ENCODE measurements at regions not wholly inside any gene's neighbourhood (a gene's known extent, or its start where the extent isn't known, plus 50 kb on each side); places are given as distances from the start of the nearest gene placed in this dataset.

- peak in 2 of 4 donors; percentile 5 to 22 for DNase-seq (ENCODE audit: low read depth in 4 of 4, low spot score in 3 of 4)
These were observed 359.9 kb upstream of the SLC14A2 start for GRCh38 chr18:45255197-45255890.

- DNase-seq (ENCODE audit: low read depth in 4 of 4, low spot score in 3 of 4): no peak
These were observed 355.2 kb upstream of the SLC14A2 start for GRCh38 chr18:45260125-45260524.

DNA sequence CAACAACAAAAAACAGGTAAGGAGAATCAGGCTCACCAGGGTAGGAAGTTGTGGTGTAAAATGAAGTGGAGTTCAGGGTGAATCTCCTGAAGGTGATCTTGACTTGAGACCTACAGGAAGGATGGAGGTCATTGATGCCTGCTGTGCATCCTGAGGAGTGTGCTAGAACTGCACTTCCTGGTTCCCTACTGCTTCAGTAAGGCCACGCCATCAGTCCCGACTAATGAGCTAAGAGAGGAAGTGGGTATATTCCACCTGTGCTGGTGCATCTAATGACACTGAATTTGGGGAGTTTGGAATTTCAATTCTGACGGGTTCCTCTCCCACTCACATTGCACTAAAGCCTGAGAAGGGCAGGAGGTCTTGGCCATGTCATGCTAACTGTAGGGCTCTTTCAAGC lies 349.3 kb upstream of the SLC14A2 start:
- no peak for DNase-seq (ENCODE audit: low read depth in 4 of 4, low spot score in 3 of 4)

DNA sequence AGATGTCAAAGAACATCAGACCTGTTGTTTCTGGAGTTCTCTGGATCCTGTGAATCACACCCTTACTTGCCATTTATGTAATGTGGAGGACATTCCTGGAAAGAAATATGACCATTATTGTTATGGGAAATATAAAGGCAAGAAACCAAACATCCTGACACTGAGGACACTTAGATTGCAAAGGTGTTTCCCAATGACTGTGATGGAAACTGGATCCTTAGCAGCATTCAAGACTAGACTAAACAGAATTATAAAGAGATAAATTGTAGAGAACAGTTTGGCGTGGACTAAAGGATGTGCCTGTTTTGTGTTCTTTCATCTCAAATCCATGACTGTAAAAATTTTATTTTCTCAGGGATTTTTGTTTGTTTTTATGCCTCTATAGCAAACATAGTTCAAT lies 347.7 kb upstream of the SLC14A2 start:
- DNase-seq (ENCODE audit: low read depth in 4 of 4, low spot score in 3 of 4): no peak

DNA sequence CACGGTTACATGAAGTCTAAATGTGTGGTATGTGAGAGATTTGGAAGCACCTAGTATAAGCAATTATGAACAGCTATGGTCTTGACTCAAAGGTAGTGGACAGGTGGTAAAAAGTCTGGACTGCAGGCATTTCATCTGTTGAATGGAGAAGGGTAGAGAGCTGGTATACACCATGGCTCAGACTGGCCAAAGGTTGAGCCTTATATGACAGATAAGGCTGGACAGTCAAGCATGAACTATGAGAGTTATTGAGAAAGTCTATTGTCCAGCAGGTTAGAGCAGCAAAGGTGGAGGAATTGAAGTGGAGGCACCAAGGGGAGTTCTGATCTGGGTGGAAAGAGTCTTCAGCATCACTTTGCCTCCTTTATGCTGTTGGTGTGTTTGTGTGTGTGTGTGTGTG lies 346.7 kb upstream of the SLC14A2 start:
- no peak for DNase-seq (ENCODE audit: low read depth in 4 of 4, low spot score in 3 of 4)

DNA sequence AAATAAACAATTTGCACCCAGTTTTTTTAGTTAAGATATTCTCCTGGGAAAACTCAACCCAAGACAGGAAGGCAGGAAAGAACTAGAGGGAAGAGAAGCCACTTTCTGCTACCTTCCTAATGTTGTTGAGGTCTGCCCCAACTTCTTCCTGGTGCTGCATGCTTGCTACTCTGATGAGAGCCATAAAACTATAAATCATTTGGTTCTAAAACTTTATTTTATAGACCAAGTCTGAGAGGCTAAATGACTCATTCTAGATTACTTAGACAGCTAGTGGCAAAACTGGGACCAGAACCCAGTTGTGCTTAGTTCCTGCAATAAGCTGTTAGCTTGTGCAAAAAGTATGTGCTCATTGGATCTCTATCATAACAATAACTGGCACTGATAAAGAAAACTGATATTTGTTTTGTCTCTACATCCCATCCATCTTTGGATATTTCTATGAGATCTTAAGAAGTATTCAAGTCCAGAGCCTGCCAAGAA lies 344.9 kb upstream of the SLC14A2 start:
- DNase-seq (ENCODE audit: low read depth in 4 of 4, low spot score in 3 of 4): no peak

DNA sequence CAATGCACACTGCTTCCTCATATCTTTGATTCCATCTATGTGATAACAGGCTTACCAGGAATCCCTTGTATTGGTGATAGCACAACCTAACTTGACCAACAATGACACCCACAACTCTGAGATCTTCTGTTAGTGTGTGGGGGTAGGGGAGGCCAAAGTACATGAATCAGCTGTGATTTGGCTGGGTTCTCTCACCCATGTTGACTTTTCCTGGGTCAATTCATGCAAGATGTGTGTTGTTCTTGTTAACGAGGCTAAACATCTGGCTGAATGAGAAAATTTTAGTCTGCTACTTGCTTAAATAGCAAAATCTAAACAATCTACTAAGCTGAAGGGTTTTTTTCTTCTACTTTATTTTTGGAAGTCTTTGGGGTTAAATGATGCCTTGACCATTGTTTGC lies 341.2 kb upstream of the SLC14A2 start:
- DNase-seq (ENCODE audit: low read depth in 4 of 4, low spot score in 3 of 4): no peak

GRCh38 chr18:45275367-45276113 lies 339.7 kb upstream of the SLC14A2 start:
- no peak for DNase-seq (ENCODE audit: low read depth in 4 of 4, low spot score in 3 of 4)

DNA sequence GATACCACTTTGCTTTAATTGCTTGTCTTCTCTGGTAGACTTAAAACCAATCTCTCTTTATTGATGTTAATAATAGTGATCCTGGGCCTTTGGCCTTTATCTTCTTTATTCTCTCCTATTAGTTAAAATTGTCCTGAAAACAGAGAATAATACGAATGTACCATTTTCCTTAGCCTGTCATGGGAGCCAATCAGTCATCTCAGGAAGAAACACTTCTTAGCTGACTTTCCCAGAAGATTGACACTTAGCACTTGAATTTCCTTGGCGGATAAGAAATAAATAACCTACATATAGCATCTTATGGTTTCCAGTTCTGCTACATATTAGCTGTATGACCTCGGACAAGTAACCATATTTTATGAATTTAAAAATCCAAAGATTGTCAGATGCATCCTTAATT lies 338.4 kb upstream of the SLC14A2 start:
- DNase-seq (ENCODE audit: low read depth in 4 of 4, low spot score in 3 of 4): no peak

DNA sequence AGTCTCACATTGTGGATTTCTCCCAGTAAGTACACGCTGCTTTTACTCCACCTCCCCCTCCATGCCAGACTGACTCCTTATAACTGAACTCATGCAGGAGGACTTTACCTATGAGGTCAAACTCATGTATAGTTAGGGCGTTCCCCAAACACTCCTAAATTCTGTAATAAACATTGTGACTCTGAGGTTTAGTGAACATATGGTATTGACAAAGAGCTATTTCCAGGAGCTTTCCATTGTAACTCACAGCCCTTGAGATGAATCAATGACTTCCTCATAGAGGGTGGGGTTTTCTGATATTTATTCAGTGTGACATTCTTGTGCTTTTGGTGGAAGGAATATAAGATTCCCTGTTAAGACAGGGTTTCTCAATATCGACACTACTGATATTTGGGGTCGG lies 337.4 kb upstream of the SLC14A2 start:
- DNase-seq (ENCODE audit: low read depth in 4 of 4, low spot score in 3 of 4): no peak

DNA sequence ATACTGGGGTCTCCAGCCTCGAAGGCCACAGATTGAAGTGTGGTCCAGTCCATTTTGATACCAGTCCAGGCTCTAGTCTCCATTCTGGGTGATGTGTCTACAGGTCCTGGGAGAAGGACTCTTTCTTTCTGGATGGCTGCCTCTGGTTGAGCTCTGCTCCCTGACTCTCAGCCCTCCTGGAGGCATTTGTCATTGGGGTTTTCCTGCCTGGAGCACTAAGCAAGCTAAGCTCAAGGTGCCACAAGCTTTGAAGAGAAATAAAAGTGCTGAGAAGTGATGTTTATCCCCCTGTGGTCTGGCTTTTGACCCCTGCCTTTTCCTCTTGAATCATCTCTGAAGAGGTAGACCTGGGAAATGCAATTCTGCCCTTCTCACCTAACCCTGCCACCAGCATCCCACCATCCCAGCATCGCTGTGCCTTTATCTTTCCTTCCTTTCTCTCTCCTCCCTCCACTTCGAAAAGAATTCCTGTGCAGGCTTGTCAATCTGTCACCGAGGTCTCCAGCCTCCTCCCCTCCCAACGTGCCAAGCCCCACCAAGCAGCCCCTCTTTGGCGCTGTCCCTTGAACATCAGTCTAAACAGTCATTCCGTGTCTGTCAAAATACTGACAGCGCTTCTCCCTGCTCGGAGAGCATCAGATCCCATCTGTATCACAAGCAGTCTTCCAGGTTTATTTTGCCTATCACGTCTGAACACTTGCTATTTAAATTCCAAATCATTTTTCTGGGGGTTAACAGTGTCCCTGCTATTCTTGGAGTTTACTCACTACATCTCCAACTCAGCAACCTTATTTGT lies 334.6 kb upstream of the SLC14A2 start:
- DNase-seq (ENCODE audit: low read depth in 4 of 4, low spot score in 3 of 4): no peak

- no peak for DNase-seq (ENCODE audit: low read depth in 4 of 4, low spot score in 3 of 4)
These were observed 333.0 kb upstream of the SLC14A2 start for GRCh38 chr18:45282101-45282812.

DNA sequence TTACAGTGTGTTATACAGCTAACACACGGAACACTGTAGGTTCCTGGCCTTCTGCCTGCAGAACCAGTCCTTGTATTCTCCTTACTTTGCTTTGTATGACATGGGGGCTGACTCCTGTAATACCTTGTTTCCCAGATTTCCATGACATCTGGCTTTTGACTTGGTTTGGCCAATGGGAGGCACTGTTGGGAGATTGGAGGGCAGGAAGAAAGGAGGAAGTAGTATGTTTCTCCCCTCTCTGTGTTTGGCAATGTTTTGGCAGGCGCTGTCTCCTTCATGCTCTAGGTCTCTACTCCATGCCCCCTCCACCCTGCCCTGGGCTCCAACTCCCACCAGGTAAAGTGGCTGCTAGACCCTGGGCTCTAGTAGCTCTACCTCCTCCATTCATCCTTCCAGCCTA lies 331.1 kb upstream of the SLC14A2 start:
- DNase-seq (ENCODE audit: low read depth in 4 of 4, low spot score in 3 of 4): no peak

GRCh38 chr18:45284851-45285250 lies 330.4 kb upstream of the SLC14A2 start:
- DNase-seq (ENCODE audit: low read depth in 4 of 4, low spot score in 3 of 4): no peak

DNA sequence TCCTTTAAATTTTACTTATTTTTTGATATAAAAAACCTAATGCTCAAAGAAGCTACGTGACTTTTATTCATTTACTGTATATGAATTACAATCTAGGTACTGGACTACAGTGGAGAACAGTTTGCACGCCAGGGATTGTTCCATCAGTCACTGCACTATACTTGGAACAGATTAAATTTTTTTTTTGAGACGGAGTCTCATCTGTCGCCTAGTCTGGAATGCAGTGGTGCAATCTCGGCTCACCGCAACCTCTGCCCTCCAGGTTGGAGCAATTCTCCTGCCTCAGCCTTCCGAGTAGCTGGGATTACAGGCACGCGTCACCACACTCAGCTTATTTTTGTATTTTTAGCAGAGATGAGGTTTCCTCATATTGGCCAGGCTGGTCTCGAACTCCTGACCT lies 330.0 kb upstream of the SLC14A2 start:
- no peak for DNase-seq (ENCODE audit: low read depth in 4 of 4, low spot score in 3 of 4)

DNA sequence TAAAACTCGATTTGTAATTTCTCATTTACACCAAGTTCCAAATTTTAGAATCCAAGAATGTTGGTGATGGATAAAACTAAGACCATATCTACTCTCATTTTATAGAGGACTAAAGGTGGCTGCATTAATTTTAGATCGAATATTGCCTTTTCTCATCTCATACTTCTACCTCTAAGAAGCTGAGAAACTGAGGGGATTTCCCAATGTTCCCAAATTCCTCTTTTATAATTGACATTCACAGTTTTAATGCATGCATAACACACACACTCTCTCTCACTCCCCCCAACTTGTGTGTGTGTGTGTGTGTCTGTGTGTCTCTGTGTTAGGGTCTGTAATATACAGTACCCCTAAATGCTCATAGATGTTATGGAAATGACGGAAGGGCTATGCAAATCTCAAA lies 328.8 kb upstream of the SLC14A2 start:
- no peak for DNase-seq (ENCODE audit: low read depth in 4 of 4, low spot score in 3 of 4)

DNA sequence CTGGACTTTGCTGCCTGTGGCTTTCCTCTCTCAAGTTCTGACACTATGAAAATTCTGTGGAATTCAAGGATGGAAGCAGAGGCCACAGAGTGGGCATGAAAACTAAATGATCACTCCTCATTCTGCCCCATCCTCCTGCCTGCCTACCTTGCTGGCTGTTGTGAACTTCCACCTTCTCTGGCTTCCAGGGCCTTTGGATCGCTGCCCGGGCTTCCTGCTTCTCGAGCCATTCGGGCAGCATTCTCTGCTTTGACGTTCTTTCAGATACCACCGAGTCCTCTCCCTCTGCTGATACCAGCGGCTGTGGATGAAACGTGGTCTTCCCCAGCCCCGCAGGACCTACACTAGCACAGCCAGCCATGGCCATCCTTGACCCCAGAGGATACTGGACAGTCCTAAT lies 327.7 kb upstream of the SLC14A2 start:
- DNase-seq (ENCODE audit: low read depth in 4 of 4, low spot score in 3 of 4): no peak

- DNase-seq (ENCODE audit: low read depth in 4 of 4, low spot score in 3 of 4): no peak
These were observed 324.9 kb upstream of the SLC14A2 start for GRCh38 chr18:45290364-45290763.

DNA sequence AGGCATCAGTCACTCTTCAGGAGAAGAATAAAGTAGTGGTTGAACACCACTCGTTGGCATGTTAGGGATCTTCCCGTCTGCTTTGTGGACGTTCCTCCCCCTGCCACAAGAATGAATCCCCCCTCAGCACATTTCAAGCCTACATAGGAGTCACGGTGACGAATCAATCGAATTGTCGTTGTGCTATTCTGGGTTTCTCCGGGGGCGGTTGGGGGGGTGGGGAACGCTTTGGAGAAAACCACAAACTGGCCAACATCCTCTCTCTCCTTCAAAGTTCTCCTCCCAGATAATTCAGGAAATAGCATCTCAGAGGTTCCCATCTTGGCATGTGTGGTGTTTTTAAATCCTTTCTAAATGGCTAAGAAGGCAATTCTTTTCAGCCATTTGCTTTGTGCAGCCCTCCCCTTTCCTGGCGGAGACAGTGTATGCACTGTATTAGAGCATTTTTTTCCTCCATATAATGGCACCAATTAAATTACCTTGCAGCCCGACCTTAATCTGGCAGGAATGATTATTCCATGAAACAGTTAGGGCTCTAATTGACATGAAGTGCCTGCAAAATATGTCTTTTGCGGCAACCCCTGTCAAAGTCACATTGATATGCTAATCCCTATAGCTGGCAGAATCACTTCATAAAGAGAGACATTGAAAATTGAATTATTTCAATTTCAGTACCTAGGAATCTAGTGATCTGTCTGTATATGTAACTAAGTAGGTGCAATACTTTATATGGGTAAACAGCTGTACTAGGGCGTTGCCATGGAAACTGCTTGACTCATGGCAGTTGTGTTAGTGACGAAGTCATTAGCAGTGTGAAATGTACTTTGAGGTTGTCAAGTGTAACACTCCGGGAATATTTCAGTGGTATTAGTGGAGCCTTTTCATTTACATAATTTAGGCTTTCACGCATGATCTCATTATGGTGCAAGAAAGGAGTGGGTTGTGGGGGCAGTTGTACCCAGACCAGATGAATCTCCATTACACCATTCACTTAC lies 323.4 kb upstream of the SLC14A2 start:
- no peak for DNase-seq (ENCODE audit: low read depth in 4 of 4, low spot score in 3 of 4)

- DNase-seq (ENCODE audit: low read depth in 4 of 4, low spot score in 3 of 4): no peak
These were observed 319.9 kb upstream of the SLC14A2 start for GRCh38 chr18:45295388-45295787.

All from right renal pelvis (tissue), 4 donors.